Transverse colon (tissue), 3 donors: ENCODE measurements at regions not wholly inside any gene's neighbourhood (a gene's known extent, or its start where the extent isn't known, plus 50 kb on each side); places are given as distances from the start of the nearest gene placed in this dataset.

Experiments used
- CTCF ChIP-seq, 5 experiments: fragments of 200-600 bp in 3 of 5; fragments of 450-650 bp in 2 of 5; sonication (generic) in 3 of 5; IDR thresholded peaks; 1 replicate in 2 of 5; 2 replicates in 3 of 5; pipeline ENCODE4 v1.5.1; 2016 to 2017; ENCODE audit warnings: antibody characterized with exemption in 5 of 5, inconsistent platforms in 3 of 5, mild to moderate bottlenecking in 2 of 5, moderate library complexity in 1 of 5
- EP300 ChIP-seq: sonication (generic); formaldehyde crosslinking; IDR thresholded peaks from one replicate; pipeline ENCODE4 v1.6.1; 2017; ENCODE audit warnings: antibody characterized with exemption, low read depth

- TF ChIP-seq CTCF (IDR thresholded peaks at IDR 0.05) (no peak), EP300 (no peak)
Measured at GRCh38 chr5:154654486-154655371, 100.4 kb upstream of the LARP1 start.
